GM06990 (cell line): ENCODE measurements at regions not wholly inside any gene's neighbourhood (a gene's known extent, or its start where the extent isn't known, plus 50 kb on each side); places are given as distances from the start of the nearest gene placed in this dataset.

Experiments used
- DNase-seq: peaks from one replicate; pipeline ENCODE4 v3.0.0-alpha.2; 2011; ENCODE audit not compliant: insufficient read length; ENCODE audit errors: extremely low read depth
- H3K27me3 ChIP-seq: replicated peaks from 2 replicates; pipeline ENCODE4 v1.6.0; 2011; ENCODE audit warnings: low read length; ENCODE audit not compliant: control insufficient read depth, insufficient read depth
- H3K36me3 ChIP-seq: 2 replicates; pipeline ENCODE4 v1.5.1; 2011; ENCODE audit warnings: low read length; ENCODE audit not compliant: control insufficient read depth, insufficient read depth
- H3K4me3 ChIP-seq: replicated peaks from 2 replicates; pipeline ENCODE4 v1.5.1; 2011; ENCODE audit warnings: low read depth, mild to moderate bottlenecking, control low read depth, low read length
- TF ChIP-seq, protein P1 (sequence below): IDR thresholded peaks from 2 replicates; pipeline ENCODE4 v1.5.1; 2011; ENCODE audit warnings: low read length, control low read depth, mild to moderate bottlenecking, inconsistent platforms; ENCODE audit not compliant: insufficient read depth, poor library complexity, severe bottlenecking

DNA sequence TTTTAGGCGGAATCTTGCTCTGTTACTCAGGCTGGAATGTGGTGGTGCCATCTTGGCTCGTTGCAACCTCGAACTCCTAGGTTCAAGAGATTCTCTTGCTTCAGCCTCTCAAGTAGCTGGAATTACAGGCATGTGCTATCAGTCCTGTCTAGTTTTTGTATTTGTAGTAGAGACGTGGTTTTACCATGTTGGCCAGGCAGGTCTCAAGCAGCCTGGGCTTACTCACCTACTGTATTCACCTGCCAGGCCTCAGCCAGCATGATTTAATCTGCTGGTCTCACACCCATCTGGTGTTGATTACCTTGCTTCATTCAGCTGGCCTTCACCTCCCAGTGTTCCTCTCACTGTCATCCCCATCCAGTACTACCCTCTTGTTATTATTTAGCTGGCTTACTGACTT lies 102.0 kb downstream of the IL12A start:
- no peaks in the 10 kb centered on the region for H3K36me3 ChIP-seq
- no peak for DNase-seq

DNA sequence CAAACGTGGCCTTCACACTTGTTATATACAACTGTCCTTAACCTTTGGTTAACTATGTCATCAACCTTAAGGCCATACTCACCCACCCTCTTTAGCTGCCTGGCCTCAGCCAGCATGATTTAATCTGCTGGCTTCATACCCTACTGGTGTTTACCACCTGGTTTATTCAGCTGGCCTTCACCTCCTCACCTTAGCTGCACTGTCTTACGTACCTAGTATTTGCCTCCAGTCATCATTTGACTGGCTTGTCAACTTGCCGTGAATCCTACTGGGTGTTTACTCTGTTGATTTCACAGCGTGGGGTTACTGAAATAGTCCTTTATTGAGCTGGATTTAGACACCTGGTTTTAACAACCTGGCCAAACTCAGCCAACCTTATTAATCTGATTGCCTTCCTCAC lies 102.8 kb downstream of the IL12A start:
- TF ChIP-seq, protein P1, sequence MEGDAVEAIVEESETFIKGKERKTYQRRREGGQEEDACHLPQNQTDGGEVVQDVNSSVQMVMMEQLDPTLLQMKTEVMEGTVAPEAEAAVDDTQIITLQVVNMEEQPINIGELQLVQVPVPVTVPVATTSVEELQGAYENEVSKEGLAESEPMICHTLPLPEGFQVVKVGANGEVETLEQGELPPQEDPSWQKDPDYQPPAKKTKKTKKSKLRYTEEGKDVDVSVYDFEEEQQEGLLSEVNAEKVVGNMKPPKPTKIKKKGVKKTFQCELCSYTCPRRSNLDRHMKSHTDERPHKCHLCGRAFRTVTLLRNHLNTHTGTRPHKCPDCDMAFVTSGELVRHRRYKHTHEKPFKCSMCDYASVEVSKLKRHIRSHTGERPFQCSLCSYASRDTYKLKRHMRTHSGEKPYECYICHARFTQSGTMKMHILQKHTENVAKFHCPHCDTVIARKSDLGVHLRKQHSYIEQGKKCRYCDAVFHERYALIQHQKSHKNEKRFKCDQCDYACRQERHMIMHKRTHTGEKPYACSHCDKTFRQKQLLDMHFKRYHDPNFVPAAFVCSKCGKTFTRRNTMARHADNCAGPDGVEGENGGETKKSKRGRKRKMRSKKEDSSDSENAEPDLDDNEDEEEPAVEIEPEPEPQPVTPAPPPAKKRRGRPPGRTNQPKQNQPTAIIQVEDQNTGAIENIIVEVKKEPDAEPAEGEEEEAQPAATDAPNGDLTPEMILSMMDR = no peak
- Histone ChIP-seq H3K36me3 (no peaks in the 10 kb centered on the region), H3K27me3 (no peaks in the 10 kb centered on the region), H3K4me3 (no peak overlapping the region)
- DNase-seq = no peak

More for the DNA sequence above, 102.0 kb downstream of the IL12A start:
- Histone ChIP-seq H3K4me3 (no peak overlapping the region), H3K27me3 (no peaks in the 10 kb centered on the region)
- TF ChIP-seq, protein P1 = no peak

DNA sequence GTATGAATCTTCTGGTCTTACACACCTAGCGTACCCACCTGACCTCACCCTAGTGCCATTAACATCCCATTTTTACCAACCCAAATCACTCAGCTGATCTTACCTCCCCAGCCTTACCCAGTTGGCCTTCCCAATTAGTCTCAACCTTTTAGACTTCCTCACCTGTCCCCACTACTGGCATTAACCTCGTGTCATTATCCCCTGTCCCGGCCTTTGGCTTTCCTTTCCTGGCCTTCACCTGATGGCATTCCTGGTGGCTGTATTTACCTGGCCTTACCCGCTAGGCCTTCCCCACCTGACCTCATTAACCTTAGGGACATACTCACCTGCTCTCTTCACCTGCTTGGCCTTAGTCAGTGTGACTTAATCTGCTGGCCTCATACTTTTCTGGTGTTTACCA lies 104.1 kb downstream of the IL12A start:
- H3K36me3 ChIP-seq = no peaks in the 10 kb centered on the region
- no peak for DNase-seq
- H3K4me3 ChIP-seq = no peak overlapping the region
- no peaks in the 10 kb centered on the region for H3K27me3 ChIP-seq
- TF ChIP-seq, protein P1 = no peak

DNA sequence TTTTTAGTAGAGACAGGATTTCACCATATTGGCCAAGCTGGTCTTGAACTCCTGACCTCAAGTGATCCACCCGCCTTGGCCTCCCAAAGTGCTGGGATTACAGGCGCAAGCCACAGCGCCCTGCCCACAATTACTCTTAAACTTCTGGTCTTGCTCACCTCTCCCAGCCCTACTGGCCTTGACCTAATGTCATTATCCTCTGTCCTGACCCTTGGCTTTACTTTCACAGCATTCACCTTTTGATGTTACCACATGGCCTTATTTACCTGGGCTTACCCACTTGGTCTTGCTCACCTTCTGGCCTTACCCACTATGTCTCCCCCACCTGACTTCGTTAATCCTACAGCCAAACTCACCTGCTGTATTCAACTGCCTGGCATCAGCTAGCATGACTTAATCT lies 105.9 kb downstream of the IL12A start:
- no peak for DNase-seq
- Histone ChIP-seq H3K36me3 (no peaks in the 10 kb centered on the region), H3K4me3 (no peak overlapping the region), H3K27me3 (no peaks in the 10 kb centered on the region)
- TF ChIP-seq, protein P1 = no peak

DNA sequence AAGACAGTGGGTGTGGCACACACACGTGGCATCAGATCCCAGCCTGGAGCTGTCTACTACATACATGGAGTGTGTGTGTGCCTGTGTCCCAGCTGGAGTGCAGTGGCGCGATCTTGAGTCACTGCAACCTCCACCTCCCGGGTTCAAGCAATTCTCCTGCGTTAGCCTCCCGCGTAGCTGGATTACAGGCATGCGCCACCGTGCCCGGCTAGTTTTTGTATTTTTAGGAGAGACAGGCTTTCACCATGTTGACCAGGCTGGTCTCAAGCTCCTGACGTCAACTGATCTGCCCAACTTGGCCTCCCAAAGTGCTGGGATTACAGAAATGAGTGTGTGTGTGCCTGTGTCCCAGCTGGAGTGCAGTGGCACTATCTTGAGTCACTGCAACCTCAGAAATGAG lies 108.8 kb downstream of the IL12A start:
- no peak for DNase-seq
- H3K36me3 ChIP-seq = no peaks in the 10 kb centered on the region
- no peaks in the 10 kb centered on the region for H3K27me3 ChIP-seq
- TF ChIP-seq, protein P1 = no peak
- H3K4me3 ChIP-seq = no peak overlapping the region

DNA sequence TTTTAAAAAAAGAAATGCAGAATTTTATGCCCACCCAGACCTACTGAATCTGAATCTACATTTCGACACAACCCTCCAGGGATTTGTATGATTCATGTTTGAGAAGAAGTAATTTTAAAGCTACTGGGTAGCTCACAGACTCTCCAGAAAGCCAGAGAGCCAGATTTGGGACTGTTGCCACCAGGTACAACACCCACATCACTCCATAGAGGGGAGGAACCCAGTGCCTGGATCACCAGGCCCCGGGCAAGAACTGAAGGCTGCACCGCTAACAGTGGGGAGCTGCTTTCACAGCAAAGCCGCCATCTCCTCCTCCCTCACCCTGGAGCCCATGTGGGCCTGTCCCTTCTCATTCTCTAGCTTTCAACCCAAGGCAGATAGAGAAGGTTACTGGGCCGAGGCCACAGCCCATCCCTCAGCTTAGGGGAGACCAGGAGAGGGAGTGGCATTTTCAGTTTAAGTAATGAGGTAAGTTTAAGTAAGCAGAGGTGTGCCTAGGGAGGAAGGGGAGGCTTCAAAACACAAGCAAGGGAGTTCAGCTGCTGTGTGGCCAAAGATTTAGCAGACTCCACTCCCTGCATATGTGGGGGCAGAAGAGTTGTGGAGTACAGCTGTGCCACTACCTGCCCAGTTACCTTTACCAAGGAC lies 109.8 kb downstream of the IL12A start:
- no peaks in the 10 kb centered on the region for H3K27me3 ChIP-seq
- H3K4me3 ChIP-seq = no peak overlapping the region
- H3K36me3 ChIP-seq = no peaks in the 10 kb centered on the region
- TF ChIP-seq, protein P1 = no peak
- DNase-seq = no peak
